ENCODE measurements at regions not wholly inside any gene's neighbourhood (a gene's known extent, or its start where the extent isn't known, plus 50 kb on each side); places are given as distances from the start of the nearest gene placed in this dataset.

- no peak for DNase-seq (ENCODE audit: low read depth)
- TF ChIP-seq CTCF (IDR thresholded peaks at IDR 0.05; ENCODE audit: control insufficient read depth, extremely low read depth, insufficient read depth): no peak
- H3K4me3 ChIP-seq (ENCODE audit: low read depth, low read length): no peak overlapping the region
Observed at GRCh38 chr7:26006426-26006825, 145.6 kb upstream of the NFE2L3 start.

GRCh38 chr7:26007510-26007909, 144.5 kb upstream of the NFE2L3 start:
- TF ChIP-seq CTCF (IDR thresholded peaks at IDR 0.05; ENCODE audit: control insufficient read depth, extremely low read depth, insufficient read depth): no peak

GRCh38 chr7:26008428-26008827, 143.6 kb upstream of the NFE2L3 start:
- H3K4me3 ChIP-seq (ENCODE audit: low read depth, low read length): no peak overlapping the region
- no peak for TF ChIP-seq CTCF (IDR thresholded peaks at IDR 0.05; ENCODE audit: control insufficient read depth, extremely low read depth, insufficient read depth)
- DNase-seq (ENCODE audit: low read depth): no peak

More at GRCh38 chr7:26007510-26007909, 144.5 kb upstream of the NFE2L3 start:
- no peak overlapping the region for H3K4me3 ChIP-seq (ENCODE audit: low read depth, low read length)
- no peak for DNase-seq (ENCODE audit: low read depth)

- DNase-seq (ENCODE audit: low read depth): no peak
- no peak overlapping the region for H3K4me3 ChIP-seq (ENCODE audit: low read depth, low read length)
- TF ChIP-seq CTCF (IDR thresholded peaks at IDR 0.05; ENCODE audit: control insufficient read depth, extremely low read depth, insufficient read depth): no peak
Observed at GRCh38 chr7:26011039-26011696, 140.8 kb upstream of the NFE2L3 start.

- peak; percentile 8 for DNase-seq (ENCODE audit: low read depth)
- no peak overlapping the region for H3K4me3 ChIP-seq (ENCODE audit: low read depth, low read length)
- TF ChIP-seq CTCF (IDR thresholded peaks at IDR 0.05; ENCODE audit: control insufficient read depth, extremely low read depth, insufficient read depth): no peak
Observed at GRCh38 chr7:26013551-26014083, 138.4 kb upstream of the NFE2L3 start.

GRCh38 chr7:26022982-26023381, 129.0 kb upstream of the NFE2L3 start:
- no peak for DNase-seq (ENCODE audit: low read depth)
- no peak overlapping the region for H3K4me3 ChIP-seq (ENCODE audit: low read depth, low read length)
- no peak for TF ChIP-seq CTCF (IDR thresholded peaks at IDR 0.05; ENCODE audit: control insufficient read depth, extremely low read depth, insufficient read depth)

- no peak for DNase-seq (ENCODE audit: low read depth)
- TF ChIP-seq CTCF (IDR thresholded peaks at IDR 0.05; ENCODE audit: control insufficient read depth, extremely low read depth, insufficient read depth): no peak
- no peak overlapping the region for H3K4me3 ChIP-seq (ENCODE audit: low read depth, low read length)
Observed at GRCh38 chr7:26029911-26030310, 122.1 kb upstream of the NFE2L3 start.

Data from LNCaP clone FGC (cell line).